ENCODE measurements at regions not wholly inside any gene's neighbourhood (a gene's known extent, or its start where the extent isn't known, plus 50 kb on each side); places are given as distances from the start of the nearest gene placed in this dataset.

GRCh38 chr2:109715313-109715805 is 78.7 kb upstream of the RGPD5 start:
- TF ChIP-seq CTCF (IDR thresholded peaks at IDR 0.05) (peak; percentile 63 to 81 (median 76)), EP300 (IDR thresholded peaks at IDR 0.05; ENCODE audit: low read depth) (no peak), POLR2A (IDR thresholded peaks at IDR 0.05) (no peak), POLR2AphosphoS5 (IDR thresholded peaks at IDR 0.05) (peak in 1 of 3 donors; percentile 20)

Measured in transverse colon (tissue), 4 donors.